Neuronal stem cell (in vitro differentiated cells): ENCODE measurements at regions not wholly inside any gene's neighbourhood (a gene's known extent, or its start where the extent isn't known, plus 50 kb on each side); places are given as distances from the start of the nearest gene placed in this dataset.

Experiments
- DNase-seq: peaks from one replicate; pipeline ENCODE4 v3.0.0-alpha.2; 2013; ENCODE audit warnings: low spot score
- H2AFZ ChIP-seq: one replicate; pipeline ENCODE4 v1.6.1; 2013; ENCODE audit warnings: mild to moderate bottlenecking, low read length, inconsistent platforms
- H2AK5ac ChIP-seq: 2 replicates; pipeline ENCODE4 v1.6.1; 2013; ENCODE audit warnings: low read depth, mild to moderate bottlenecking, inconsistent platforms, low read length, moderate library complexity, mixed read lengths
- H2BK120ac ChIP-seq: 2 replicates; pipeline ENCODE4 v1.6.1; 2013; ENCODE audit warnings: low read depth, mild to moderate bottlenecking, inconsistent platforms, low read length, moderate library complexity, mixed read lengths
- H2BK12ac ChIP-seq: one replicate; pipeline ENCODE4 v1.6.1; 2013; ENCODE audit warnings: low read length, inconsistent platforms
- H2BK15ac ChIP-seq: 2 replicates; pipeline ENCODE4 v1.6.1; 2013; ENCODE audit warnings: mild to moderate bottlenecking, low read length, inconsistent platforms, mixed read lengths
- H2BK5ac ChIP-seq: one replicate; pipeline ENCODE4 v1.6.1; 2013; ENCODE audit warnings: inconsistent platforms, mild to moderate bottlenecking, low read length, moderate library complexity
- H3K14ac ChIP-seq: one replicate; pipeline ENCODE4 v1.6.1; 2013; ENCODE audit warnings: low read length, inconsistent platforms
- H3K18ac ChIP-seq: 2 replicates; pipeline ENCODE4 v1.6.1; 2013; ENCODE audit warnings: low read length, inconsistent platforms
- H3K23ac ChIP-seq: 2 replicates; pipeline ENCODE4 v1.6.1; 2013; ENCODE audit warnings: low read depth, mild to moderate bottlenecking, mixed read lengths, low read length, inconsistent platforms; ENCODE audit not compliant: poor library complexity
- H3K27ac ChIP-seq: replicated peaks from 3 replicates; pipeline ENCODE4 v1.5.1; 2013; ENCODE audit warnings: low read length, inconsistent platforms
- H3K27me3 ChIP-seq, 3 experiments: 2 replicates each; pipeline ENCODE4 v1.6.1; 2013; ENCODE audit warnings: low read length in 3 of 3, mild to moderate bottlenecking in 2 of 3, inconsistent platforms in 1 of 3, low read depth in 1 of 3, mixed read lengths in 1 of 3, moderate library complexity in 1 of 3; ENCODE audit not compliant: control insufficient read depth in 3 of 3, insufficient read depth in 3 of 3
- H3K36me3 ChIP-seq, 2 donors: replicated peaks in 1 of 2; 2 replicates each; pipeline ENCODE4 v1.6.1; 2013; ENCODE audit warnings: low read length in 2 of 2; ENCODE audit not compliant: control insufficient read depth in 2 of 2, insufficient read depth in 2 of 2
- H3K4ac ChIP-seq: 2 replicates; pipeline ENCODE4 v1.6.1; 2013; ENCODE audit warnings: inconsistent platforms, mild to moderate bottlenecking, low read length, moderate library complexity
- H3K4me1 ChIP-seq, 2 donors: 1 replicate in 1 of 2; 2 replicates in 1 of 2; pipeline ENCODE4 v1.6.1; 2013; ENCODE audit warnings: low read length in 2 of 2, low read depth in 1 of 2; ENCODE audit not compliant: control insufficient read depth in 2 of 2, insufficient read depth in 1 of 2
- H3K4me2 ChIP-seq: one replicate; pipeline ENCODE4 v1.6.1; 2013; ENCODE audit warnings: mild to moderate bottlenecking, low read length, inconsistent platforms; ENCODE audit not compliant: insufficient read depth, poor library complexity, severe bottlenecking
- H3K4me3 ChIP-seq, 2 donors: 2 replicates each; pipeline ENCODE4 v1.5.1; 2013; ENCODE audit warnings: low read length in 2 of 2, mild to moderate bottlenecking in 2 of 2, inconsistent platforms in 1 of 2, moderate library complexity in 1 of 2
- H3K79me1 ChIP-seq: one replicate; pipeline ENCODE4 v1.6.1; 2013; ENCODE audit warnings: low read depth, mild to moderate bottlenecking, inconsistent platforms, low read length, moderate library complexity
- H3K9ac ChIP-seq: one replicate; pipeline ENCODE4 v1.6.1; 2013; ENCODE audit warnings: mild to moderate bottlenecking, low read depth, low read length, inconsistent platforms; ENCODE audit not compliant: poor library complexity
- H3K9me3 ChIP-seq, 2 donors: replicated peaks in 1 of 2; 2 replicates each; pipeline versions ENCODE3 to v1.6.1; 2013; ENCODE audit warnings: low read length in 2 of 2, mild to moderate bottlenecking in 2 of 2, inconsistent platforms in 1 of 2, low read depth in 1 of 2, mixed read lengths in 1 of 2, moderate library complexity in 1 of 2; ENCODE audit not compliant: control insufficient read depth in 2 of 2, insufficient read depth in 1 of 2
- H4K8ac ChIP-seq: one replicate; pipeline ENCODE4 v1.6.1; 2013; ENCODE audit warnings: low read depth, mild to moderate bottlenecking, inconsistent platforms, low read length, moderate library complexity
- H4K91ac ChIP-seq: one replicate; pipeline ENCODE4 v1.6.1; 2013; ENCODE audit warnings: low read length, low read depth, mild to moderate bottlenecking, inconsistent platforms; ENCODE audit not compliant: poor library complexity
- WGBS, 2 donors: extraction: QIAGEN DNeasy Blood & Tissue Kit; methylation state at CpG; one replicate each; pipeline ENCODE4 v1.1.7; 2013; ENCODE audit warnings: missing lambda C conversion rate in 2 of 2, mixed read lengths in 1 of 2; ENCODE audit not compliant: insufficient read length in 2 of 2, insufficient replicate concordance in 1 of 2; ENCODE audit errors: extremely low coverage in 2 of 2; 5-methylcytosine and 5-hydroxymethylcytosine counted together

DNA sequence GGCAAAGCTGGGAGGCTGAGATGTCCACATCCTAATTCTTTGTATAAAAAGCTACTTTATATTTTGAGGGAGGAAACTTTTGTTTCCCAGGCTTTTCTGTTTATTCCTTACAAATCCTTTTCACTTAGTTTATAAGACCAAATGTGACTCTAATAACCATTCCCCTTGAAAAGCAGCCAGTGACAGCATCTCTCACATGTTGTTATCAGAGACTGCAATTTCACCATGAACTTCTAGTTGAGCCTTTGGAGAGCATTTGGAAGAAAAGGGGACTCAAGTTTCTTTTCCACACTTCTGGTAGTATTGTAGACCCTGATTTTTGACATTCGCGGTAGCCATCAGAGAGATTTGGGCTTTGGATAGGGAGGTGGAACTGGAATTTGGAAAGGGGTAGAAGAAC lies 215.8 kb downstream of the RNF144B start:
- Histone ChIP-seq H3K27ac (no peak overlapping the region), H3K4ac (no peak overlapping the region), H3K9me3 (no peaks in the 10 kb centered on the region), H3K4me2 (no peak overlapping the region), H4K8ac (no peak overlapping the region), H2BK120ac (no peak overlapping the region), H3K4me1 (no peaks in the 10 kb centered on the region), H3K18ac (no peak overlapping the region), H3K36me3 (no peaks in the 10 kb centered on the region), H2AFZ (no peak overlapping the region), H3K9ac (no peak overlapping the region), H3K14ac (no peak overlapping the region), H2BK15ac (no peak overlapping the region), H3K4me3 (no peak overlapping the region), H4K91ac (no peak overlapping the region), H2AK5ac (no peak overlapping the region), H2BK12ac (no peak overlapping the region), H2BK5ac (no peak overlapping the region), H3K23ac (no peak overlapping the region), H3K27me3 (no peaks in the 10 kb centered on the region), H3K79me1 (no peaks in the 10 kb centered on the region)
- no CpG with 5 or more reads among the region's 2 CpGs for WGBS, 2 donors
- DNase-seq, result no peak

DNA sequence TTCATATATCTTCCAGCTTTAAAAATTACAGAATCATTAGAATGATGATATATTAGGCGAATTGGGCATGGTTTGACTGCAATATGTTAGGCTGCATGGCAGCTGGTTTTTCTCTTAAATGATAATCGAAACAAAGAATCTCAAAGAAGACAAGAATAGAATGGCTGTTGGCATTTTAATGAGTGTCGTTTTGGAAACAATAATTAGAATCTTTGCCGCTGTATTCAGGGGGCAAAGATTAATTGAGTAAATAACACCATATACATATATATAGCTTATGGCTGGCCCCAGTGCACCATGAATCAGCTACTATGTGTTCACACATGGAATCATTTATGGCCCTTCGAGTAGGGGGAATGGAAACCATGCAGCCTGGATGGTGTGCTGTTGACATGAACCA lies 216.2 kb downstream of the RNF144B start:
- no peak overlapping the region for H2BK12ac ChIP-seq
- no peak overlapping the region for H3K4me2 ChIP-seq
- no peak overlapping the region for H2AK5ac ChIP-seq
- no peaks in the 10 kb centered on the region for H3K79me1 ChIP-seq
- H3K9me3 ChIP-seq, result no peaks in the 10 kb centered on the region
- H3K36me3 ChIP-seq, result no peaks in the 10 kb centered on the region
- no peak overlapping the region for H2AFZ ChIP-seq
- H2BK15ac ChIP-seq, result no peak overlapping the region
- no peak overlapping the region for H3K23ac ChIP-seq
- DNase-seq, result no peak
- no peak overlapping the region for H2BK5ac ChIP-seq
- H3K9ac ChIP-seq, result no peak overlapping the region
- no peak overlapping the region for H3K4ac ChIP-seq
- H3K4me3 ChIP-seq, result no peak overlapping the region
- no peak overlapping the region for H3K14ac ChIP-seq
- no peak overlapping the region for H4K8ac ChIP-seq
- H3K27ac ChIP-seq, result no peak overlapping the region
- no peaks in the 10 kb centered on the region for H3K4me1 ChIP-seq
- H2BK120ac ChIP-seq, result no peak overlapping the region
- H4K91ac ChIP-seq, result no peak overlapping the region
- H3K18ac ChIP-seq, result no peak overlapping the region
- no CpG with 5 or more reads among the region's 5 CpGs for WGBS, 2 donors
- no peaks in the 10 kb centered on the region for H3K27me3 ChIP-seq

DNA sequence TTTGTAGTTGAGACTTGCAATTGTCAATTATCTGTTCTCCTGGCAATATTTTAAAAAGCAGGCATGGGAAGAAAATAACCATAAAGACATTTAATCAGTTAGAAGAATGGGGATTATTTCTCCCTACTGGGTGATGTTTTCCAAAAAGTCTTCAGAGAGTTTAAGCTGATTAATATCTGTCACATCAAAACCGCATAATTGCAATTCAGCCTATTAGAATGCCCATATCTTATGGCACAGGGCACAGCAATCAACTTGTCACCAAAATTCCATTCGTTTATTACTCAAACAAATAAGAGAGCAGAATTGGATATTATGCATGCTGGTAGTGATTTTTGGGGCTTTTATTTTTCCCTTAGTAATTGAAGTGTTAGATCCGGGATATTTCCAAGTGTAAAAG lies 218.7 kb downstream of the RNF144B start:
- Histone ChIP-seq H4K91ac (no peak overlapping the region), H2AFZ (no peak overlapping the region), H2BK12ac (no peak overlapping the region), H3K27me3 (no peaks in the 10 kb centered on the region), H2AK5ac (no peak overlapping the region), H3K9ac (no peak overlapping the region), H3K79me1 (no peaks in the 10 kb centered on the region), H3K4me1 (no peaks in the 10 kb centered on the region), H4K8ac (no peak overlapping the region), H3K23ac (no peak overlapping the region), H3K14ac (no peak overlapping the region), H3K4ac (no peak overlapping the region), H2BK5ac (no peak overlapping the region), H3K4me3 (no peak overlapping the region), H3K18ac (no peak overlapping the region), H3K9me3 (no peaks in the 10 kb centered on the region), H3K4me2 (no peak overlapping the region), H3K27ac (no peak overlapping the region), H2BK15ac (no peak overlapping the region), H2BK120ac (no peak overlapping the region), H3K36me3 (no peaks in the 10 kb centered on the region)
- DNase-seq, result no peak
- WGBS, 2 donors, result no CpG with 5 or more reads among the region's 3 CpGs

DNA sequence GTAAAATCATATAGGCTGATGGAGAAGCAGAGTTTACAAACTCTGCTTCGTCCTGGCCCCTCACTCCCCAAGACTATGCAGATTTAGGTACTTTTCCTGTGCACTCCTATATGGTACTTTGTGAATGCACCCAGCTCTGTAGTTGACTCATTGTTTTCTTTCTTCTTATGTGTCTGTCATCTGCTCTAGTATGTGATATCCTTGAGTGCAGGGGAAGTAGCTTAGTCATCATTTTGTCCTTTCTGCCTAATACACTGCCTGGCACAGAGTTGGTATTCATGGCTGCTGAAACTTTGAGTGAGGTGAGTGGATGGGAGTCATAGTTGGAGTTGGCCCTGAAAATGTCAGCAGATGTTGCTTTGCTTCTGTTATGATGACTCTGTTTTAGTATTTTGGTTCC lies 222.6 kb downstream of the RNF144B start:
- Histone ChIP-seq H3K18ac (no peak overlapping the region), H3K27ac (no peak overlapping the region), H3K79me1 (no peaks in the 10 kb centered on the region), H3K14ac (no peak overlapping the region), H3K4me2 (no peak overlapping the region), H3K4ac (no peak overlapping the region), H3K4me3 (no peak overlapping the region), H2BK120ac (no peak overlapping the region), H2BK12ac (no peak overlapping the region), H2AK5ac (no peak overlapping the region), H3K36me3 (no peaks in the 10 kb centered on the region), H2BK15ac (no peak overlapping the region), H3K9ac (no peak overlapping the region), H3K23ac (no peak overlapping the region), H4K91ac (no peak overlapping the region), H2BK5ac (no peak overlapping the region), H2AFZ (no peak overlapping the region), H4K8ac (no peak overlapping the region), H3K4me1 (peaks cover 0 to 1% of the 10 kb centered on the region in 2 donors), H3K9me3 (no peaks in the 10 kb centered on the region), H3K27me3 (no peaks in the 10 kb centered on the region)
- no CpG with 5 or more reads among the region's 1 CpG for WGBS, 2 donors
- DNase-seq, result no peak
